GM10266 (cell line): ENCODE measurements at regions not wholly inside any gene's neighbourhood (a gene's known extent, or its start where the extent isn't known, plus 50 kb on each side); places are given as distances from the start of the nearest gene placed in this dataset.

Experiments
- DNase-seq: peaks from one replicate; pipeline ENCODE4 v3.0.0; 2012; ENCODE audit errors: extremely low spot score
- TF ChIP-seq, protein P1 (sequence below): IDR thresholded peaks from 2 replicates; pipeline ENCODE4 v1.5.1; 2012; ENCODE audit warnings: mild to moderate bottlenecking, low read depth; ENCODE audit not compliant: control insufficient read depth, insufficient read depth; ENCODE audit errors: missing control alignments

DNA sequence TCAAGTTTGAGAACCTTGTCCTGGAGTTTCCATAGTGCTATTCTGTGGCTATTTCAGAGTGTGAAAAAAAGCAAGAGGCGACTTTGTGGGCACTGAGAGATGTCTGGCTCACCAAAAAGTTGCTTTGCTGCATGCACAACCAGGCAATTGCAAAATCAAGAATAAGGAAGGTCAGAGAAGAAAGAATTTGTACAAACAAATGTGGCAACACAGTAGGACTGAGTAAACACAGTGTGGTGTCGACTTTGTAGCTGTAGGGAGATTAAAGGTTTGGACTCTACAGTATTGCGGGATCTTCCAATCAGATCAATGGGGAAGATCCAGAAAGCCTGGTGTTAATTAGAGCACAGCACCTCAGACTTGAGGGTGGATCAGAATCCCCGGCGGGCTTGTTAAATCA lies 88.1 kb upstream of the PLPP4 start:
- TF ChIP-seq, protein P1, sequence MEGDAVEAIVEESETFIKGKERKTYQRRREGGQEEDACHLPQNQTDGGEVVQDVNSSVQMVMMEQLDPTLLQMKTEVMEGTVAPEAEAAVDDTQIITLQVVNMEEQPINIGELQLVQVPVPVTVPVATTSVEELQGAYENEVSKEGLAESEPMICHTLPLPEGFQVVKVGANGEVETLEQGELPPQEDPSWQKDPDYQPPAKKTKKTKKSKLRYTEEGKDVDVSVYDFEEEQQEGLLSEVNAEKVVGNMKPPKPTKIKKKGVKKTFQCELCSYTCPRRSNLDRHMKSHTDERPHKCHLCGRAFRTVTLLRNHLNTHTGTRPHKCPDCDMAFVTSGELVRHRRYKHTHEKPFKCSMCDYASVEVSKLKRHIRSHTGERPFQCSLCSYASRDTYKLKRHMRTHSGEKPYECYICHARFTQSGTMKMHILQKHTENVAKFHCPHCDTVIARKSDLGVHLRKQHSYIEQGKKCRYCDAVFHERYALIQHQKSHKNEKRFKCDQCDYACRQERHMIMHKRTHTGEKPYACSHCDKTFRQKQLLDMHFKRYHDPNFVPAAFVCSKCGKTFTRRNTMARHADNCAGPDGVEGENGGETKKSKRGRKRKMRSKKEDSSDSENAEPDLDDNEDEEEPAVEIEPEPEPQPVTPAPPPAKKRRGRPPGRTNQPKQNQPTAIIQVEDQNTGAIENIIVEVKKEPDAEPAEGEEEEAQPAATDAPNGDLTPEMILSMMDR: no peak
- no peak for DNase-seq

- no peak for DNase-seq
- TF ChIP-seq, protein P1: no peak
These were observed 87.2 kb upstream of the PLPP4 start for GRCh38 chr10:120369856-120370276.

DNA sequence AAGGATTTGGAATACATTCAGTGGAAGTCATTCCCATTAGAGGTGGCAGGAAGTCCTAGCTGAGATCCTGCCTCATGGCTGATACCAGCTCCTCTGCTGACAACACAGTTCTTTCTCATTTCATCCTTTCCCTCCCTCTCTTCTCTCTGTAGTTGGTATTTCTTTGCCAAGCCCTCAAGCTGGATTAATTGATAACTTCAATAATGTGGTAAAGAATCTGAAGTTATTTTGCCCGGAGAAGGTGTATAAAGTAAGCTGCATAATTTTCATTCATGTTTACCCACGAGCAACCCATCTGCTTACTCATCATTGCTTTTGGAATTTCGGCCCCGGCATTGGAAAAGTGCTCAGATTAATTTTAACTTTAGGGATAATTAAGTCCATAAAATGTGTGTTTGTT lies 85.2 kb upstream of the PLPP4 start:
- DNase-seq: no peak
- TF ChIP-seq, protein P1: no peak

- TF ChIP-seq, protein P1: no peak
These were observed 84.1 kb upstream of the PLPP4 start for GRCh38 chr10:120372917-120373316.

DNA sequence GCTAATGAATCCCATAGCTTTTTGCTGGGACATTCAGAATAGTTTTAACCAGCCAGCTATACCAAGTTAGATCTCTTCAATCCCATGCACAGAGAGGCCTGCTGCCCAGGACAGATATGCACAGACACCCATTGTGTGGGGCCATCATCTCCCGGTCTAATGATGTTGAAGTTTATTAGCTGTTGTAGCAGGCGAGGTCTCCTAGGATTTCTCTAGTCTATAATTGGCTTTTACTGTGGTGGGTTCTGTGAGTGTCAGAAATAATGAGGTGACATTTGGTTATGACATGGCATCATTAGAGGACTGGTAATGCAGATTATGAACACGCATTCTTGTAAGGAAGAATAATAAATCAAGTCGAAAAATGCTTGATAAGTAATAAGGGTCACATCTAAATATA lies 81.4 kb upstream of the PLPP4 start:
- no peak for DNase-seq
- TF ChIP-seq, protein P1: no peak

More at GRCh38 chr10:120372917-120373316, 84.1 kb upstream of the PLPP4 start:
- no peak for DNase-seq

DNA sequence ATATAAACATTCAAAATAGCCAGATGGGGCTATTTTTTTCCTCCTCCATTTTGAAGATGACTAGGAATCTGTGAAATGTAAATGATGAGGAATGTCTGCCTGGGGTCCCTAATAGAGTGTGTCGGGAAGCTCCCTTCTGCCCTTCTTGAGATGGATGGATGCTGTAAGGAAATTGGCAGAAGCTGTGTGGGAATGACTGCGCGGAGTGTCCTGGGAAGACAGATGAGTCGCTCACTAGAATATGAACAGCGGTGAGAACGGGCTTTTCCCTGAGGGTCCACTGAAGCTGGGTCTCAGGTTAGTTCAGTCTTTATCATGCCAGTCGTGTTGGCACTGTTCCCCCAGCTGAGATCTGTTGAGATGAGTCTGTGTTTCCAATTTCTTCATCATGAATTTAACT lies 75.1 kb upstream of the PLPP4 start:
- no peak for DNase-seq
- TF ChIP-seq, protein P1: no peak

DNA sequence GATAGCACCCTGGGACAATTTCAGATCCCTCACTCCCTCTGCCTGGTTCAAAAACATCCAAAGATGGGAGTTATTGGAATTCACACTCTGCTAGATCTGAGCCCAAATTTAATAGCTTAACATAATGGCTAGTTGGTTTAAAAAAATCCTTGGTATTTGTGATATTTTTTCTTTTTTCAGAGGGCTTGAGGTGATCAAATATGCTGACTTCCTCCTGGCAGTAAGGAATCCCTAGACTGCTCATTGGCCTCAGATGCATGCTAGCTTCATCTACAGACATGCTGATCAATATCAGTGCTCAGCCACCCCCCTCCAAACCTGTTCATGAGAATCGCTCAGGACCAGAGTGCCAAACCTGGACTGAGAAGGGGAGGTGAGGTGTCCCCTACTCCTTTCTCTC lies 74.7 kb upstream of the PLPP4 start:
- TF ChIP-seq, protein P1: no peak

More for the DNA sequence above, 74.7 kb upstream of the PLPP4 start:
- DNase-seq: no peak
